GM19043 (cell line): ENCODE measurements at regions not wholly inside any gene's neighbourhood (a gene's known extent, or its start where the extent isn't known, plus 50 kb on each side); places are given as distances from the start of the nearest gene placed in this dataset.

Experiments
- ATAC-seq: cut with Tn5 transposase; IDR thresholded peaks from one replicate; pipeline ENCODE4 v1.9.1; 2021; ENCODE audit warnings: low read depth; ENCODE audit not compliant: unreplicated experiment

DNA sequence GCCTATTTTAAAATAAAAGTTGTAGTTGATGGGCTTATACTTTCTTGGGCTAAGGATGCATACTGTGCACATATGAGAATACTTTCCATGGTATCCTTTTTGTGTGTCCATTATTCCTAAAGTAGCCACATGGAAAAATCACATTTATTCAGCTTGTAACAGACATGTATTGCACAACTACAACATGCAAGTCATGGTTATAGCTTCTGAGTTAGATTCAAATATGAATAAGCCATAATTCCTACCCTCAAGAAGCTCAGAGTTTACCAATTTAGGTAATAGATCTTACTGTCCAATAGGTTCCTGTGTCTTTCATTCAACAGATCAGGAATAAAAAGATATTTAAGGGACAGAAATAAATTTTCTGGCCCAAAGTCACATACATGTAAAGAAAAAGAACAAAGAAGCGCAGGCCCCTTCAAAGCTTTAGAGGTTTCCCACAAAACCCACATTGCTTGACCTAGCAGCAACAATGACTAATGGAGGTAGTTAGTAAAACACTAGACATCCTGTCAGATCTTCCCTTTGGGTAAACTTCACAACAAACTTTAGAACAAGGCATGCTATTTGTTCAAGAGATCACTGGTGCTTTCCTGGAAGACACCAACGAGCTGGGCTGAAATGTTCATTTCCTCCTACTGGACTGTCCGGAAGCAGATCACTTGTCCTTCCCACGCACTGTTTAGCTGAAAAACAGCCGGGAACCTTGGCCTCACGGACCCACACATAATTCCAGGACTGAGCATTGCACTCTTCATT is 78.4 kb upstream of the ITGA1 start:
- peak; percentile 60 for ATAC-seq

- ATAC-seq = peak; percentile 68
Observed at GRCh38 chr5:52710310-52710971, 77.3 kb upstream of the ITGA1 start.

- ATAC-seq = no peak
Observed at GRCh38 chr5:52710972-52711596, 76.6 kb upstream of the ITGA1 start.

DNA sequence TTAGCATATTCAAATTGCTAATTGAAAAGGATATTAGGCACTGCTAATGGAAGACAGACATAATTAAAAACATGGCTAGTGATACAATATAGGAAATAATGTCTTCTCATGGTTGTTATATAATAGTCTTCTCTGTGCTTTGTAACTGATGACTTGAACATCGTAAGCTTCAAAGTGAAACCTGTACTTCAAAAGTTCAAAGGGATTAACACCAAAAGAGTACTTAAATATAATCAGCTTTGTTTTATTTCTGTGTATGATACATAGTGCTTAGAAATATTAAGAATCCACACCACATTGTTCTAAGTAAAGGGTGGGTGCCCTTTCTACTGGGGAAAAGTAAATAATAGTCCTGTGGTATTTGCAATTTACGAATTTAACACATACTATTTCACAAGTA is 75.4 kb upstream of the ITGA1 start:
- ATAC-seq = no peak

GRCh38 chr5:52725065-52725746 is 62.5 kb upstream of the ITGA1 start:
- peak; percentile 77 for ATAC-seq

DNA sequence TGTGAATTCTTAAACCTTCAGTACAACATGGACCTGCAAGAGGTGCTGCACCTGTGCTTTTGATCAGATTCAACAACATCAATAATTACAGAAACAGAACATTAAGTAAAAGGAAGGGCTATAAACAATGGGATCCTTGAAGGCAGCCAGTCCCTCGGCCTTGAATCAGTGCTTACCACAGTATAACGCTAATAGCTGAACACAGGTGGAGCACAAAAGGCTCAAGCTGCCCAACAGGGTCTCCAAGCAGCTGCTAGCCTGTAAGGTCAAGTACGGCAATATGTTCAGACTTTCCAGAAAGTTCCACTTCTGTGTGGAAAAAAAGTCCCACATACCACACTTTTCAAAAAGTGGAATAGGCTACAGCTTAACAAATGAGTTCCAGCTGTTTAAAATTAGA is 61.9 kb upstream of the ITGA1 start:
- peak; percentile 41 for ATAC-seq

GRCh38 chr5:52727020-52727419 is 60.7 kb upstream of the ITGA1 start:
- no peak for ATAC-seq

DNA sequence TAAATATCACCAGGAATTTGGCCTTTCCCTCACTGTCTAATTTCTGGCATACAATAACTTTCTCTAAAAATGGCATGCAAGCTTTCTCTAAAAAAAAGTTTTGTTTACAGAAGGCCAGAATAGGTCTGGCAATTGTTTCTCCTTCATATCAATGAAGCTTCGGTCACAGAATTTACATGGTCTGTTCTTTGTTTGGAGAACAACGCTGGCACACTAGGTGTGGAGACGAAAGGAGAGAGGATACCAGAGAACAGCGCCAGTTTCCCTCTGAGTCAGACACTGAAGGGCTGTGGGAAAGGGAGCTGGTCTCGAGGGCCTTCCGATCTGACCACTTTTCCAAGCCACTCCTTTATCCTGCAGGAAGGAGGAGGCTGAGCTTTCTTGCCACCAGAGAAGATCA is 60.1 kb upstream of the ITGA1 start:
- no peak for ATAC-seq

DNA sequence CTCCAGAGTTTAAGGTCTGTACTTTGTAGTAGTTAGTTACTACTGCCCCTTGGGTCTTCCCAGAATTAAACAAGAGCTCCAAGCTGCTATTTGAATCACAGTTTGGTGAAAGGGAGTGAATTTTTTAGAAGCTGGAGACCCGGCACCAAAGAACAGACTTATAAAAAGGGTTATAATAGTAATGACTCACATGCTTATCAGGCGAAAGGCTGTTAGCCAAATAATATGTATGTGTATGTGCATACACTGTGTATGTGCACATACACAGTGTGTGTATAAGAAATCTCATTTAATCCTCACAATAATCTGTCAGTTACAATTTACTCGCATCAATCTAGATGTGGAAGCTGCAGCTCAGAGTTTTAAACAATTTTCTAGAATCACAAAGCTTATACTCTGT is 59.5 kb upstream of the ITGA1 start:
- ATAC-seq = no peak

DNA sequence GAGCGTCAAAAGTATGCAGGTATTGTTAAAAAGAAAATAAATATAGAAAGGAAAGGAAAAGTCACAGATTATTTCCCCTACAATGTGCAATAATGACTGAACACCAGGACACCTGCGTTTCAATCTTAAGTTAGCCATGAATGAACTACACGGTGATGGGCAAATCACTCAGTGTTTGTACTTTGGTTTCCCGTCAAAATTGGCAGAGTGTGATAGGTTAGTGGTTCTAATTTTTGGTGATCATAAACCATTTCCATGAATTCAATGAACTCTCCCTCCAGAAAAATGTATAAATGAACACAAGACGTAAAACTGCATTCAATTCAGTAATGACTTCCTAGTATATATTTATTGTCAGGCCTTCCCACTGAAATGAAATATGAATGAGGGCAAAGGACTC is 59.0 kb upstream of the ITGA1 start:
- ATAC-seq = no peak

GRCh38 chr5:52731274-52732027 is 56.3 kb upstream of the ITGA1 start:
- no peak for ATAC-seq

- ATAC-seq = no peak
Observed at GRCh38 chr5:52734557-52734956, 53.2 kb upstream of the ITGA1 start.

DNA sequence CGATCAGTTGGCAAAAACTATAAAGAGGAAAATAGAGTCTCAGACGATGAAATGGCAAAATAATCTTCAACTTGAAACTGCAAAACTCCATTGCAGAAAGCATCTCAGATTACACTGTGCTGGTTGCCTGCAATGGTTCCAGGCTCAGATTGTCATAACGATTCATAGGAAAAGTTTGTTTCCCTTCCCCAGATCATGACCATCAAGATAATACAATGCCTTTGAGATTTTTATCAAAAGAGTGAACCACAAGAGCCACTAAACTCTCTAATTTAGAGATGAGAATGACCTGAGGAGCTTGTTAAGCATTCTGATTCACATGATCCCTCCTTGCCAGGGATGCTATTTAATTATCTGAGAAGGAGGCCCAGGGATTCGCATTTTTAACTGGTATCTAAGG is 52.6 kb upstream of the ITGA1 start:
- ATAC-seq = no peak
